ENCODE measurements at regions not wholly inside any gene's neighbourhood (a gene's known extent, or its start where the extent isn't known, plus 50 kb on each side); places are given as distances from the start of the nearest gene placed in this dataset.

- Mint-ChIP-seq H3K4me3 (no peak overlapping the region), H3K27me3 (ENCODE audit: insufficient read depth) (peaks cover 9% of the 10 kb centered on the region), H3K9me3 (no peaks in the 10 kb centered on the region), H3K4me1 (peaks cover 10% of the 10 kb centered on the region), H3K36me3 (ENCODE audit: low read depth) (no peaks in the 10 kb centered on the region), H3K27ac (no peak overlapping the region)
- WGBS, 2 experiments (ENCODE audit: insufficient coverage in 1 of 2, insufficient read length in 1 of 2): 92 to 94% methylated on average over 3 of the region's 3 CpGs
- no peaks in the 10 kb centered on the region for H3K27me3 ChIP-seq (ENCODE audit: control insufficient read depth, insufficient read depth, low read length, poor library complexity, severe bottlenecking)
- no peak overlapping the region for H3K9ac ChIP-seq (ENCODE audit: extremely low read depth, low read length, poor library complexity, severe bottlenecking)
- no peaks in the 10 kb centered on the region for H3K9me3 ChIP-seq (ENCODE audit: control insufficient read depth, low read length)
- H3K4me3 ChIP-seq (ENCODE audit: low read length): no peak overlapping the region
- TF ChIP-seq, protein P1, sequence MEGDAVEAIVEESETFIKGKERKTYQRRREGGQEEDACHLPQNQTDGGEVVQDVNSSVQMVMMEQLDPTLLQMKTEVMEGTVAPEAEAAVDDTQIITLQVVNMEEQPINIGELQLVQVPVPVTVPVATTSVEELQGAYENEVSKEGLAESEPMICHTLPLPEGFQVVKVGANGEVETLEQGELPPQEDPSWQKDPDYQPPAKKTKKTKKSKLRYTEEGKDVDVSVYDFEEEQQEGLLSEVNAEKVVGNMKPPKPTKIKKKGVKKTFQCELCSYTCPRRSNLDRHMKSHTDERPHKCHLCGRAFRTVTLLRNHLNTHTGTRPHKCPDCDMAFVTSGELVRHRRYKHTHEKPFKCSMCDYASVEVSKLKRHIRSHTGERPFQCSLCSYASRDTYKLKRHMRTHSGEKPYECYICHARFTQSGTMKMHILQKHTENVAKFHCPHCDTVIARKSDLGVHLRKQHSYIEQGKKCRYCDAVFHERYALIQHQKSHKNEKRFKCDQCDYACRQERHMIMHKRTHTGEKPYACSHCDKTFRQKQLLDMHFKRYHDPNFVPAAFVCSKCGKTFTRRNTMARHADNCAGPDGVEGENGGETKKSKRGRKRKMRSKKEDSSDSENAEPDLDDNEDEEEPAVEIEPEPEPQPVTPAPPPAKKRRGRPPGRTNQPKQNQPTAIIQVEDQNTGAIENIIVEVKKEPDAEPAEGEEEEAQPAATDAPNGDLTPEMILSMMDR (conservative IDR thresholded peaks at IDR 0.05): no peak
- no peak for DNase-seq
- no peaks in the 10 kb centered on the region for H3K4me1 ChIP-seq (ENCODE audit: control insufficient read depth, insufficient read depth, low read length)
- H3K27ac ChIP-seq (ENCODE audit: low read depth, low read length): no peak overlapping the region
- no peaks in the 10 kb centered on the region for H3K36me3 ChIP-seq (ENCODE audit: control insufficient read depth, insufficient read depth, low read length)
Measured at GRCh38 chr1:90325168-90325567, 330.3 kb downstream of the ZNF326 start.

DNA sequence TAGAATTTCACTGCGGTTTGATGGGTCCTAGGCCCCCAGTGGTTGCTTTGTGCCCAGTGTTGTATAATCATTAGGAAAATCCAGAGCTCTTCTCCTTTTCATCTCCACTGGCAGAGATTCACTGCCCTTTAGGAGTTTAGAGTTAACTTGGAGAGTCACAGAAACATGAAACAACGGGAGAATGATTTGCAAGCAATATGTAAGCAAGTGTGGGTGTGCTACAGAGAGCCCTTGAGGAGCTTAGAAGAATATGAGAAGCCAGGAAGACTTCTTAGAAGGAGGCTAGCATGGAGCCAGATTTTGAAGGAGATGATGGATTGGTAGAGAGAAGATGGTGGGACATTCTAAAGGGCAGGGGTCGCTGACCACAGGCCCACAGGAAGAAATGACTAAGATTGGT lies 327.3 kb downstream of the ZNF326 start:
- no peak for DNase-seq
- Histone ChIP-seq H3K9me3 (ENCODE audit: control insufficient read depth, low read length) (no peaks in the 10 kb centered on the region), H3K27ac (ENCODE audit: low read depth, low read length) (no peak overlapping the region), H3K36me3 (ENCODE audit: control insufficient read depth, insufficient read depth, low read length) (no peaks in the 10 kb centered on the region), H3K9ac (ENCODE audit: extremely low read depth, low read length, poor library complexity, severe bottlenecking) (no peak overlapping the region), H3K4me3 (ENCODE audit: low read length) (no peak overlapping the region), H3K27me3 (ENCODE audit: control insufficient read depth, insufficient read depth, low read length, poor library complexity, severe bottlenecking) (no peaks in the 10 kb centered on the region), H3K4me1 (ENCODE audit: control insufficient read depth, insufficient read depth, low read length) (no peaks in the 10 kb centered on the region)
- no peaks in the 10 kb centered on the region for H3K36me3 Mint-ChIP-seq (ENCODE audit: low read depth)
- H3K9me3 Mint-ChIP-seq: no peaks in the 10 kb centered on the region
- peaks cover under 1% of the 10 kb centered on the region for H3K27me3 Mint-ChIP-seq (ENCODE audit: insufficient read depth)
- peaks cover 10% of the 10 kb centered on the region for H3K4me1 Mint-ChIP-seq
- no peak overlapping the region for H3K27ac Mint-ChIP-seq
- WGBS, 2 experiments (ENCODE audit: insufficient coverage in 1 of 2, insufficient read length in 1 of 2): 89 to 100% methylated on average over 1 to 3 of the region's 3 CpGs
- H3K4me3 Mint-ChIP-seq: no peak overlapping the region
- TF ChIP-seq, protein P1 (conservative IDR thresholded peaks at IDR 0.05): no peak

DNA sequence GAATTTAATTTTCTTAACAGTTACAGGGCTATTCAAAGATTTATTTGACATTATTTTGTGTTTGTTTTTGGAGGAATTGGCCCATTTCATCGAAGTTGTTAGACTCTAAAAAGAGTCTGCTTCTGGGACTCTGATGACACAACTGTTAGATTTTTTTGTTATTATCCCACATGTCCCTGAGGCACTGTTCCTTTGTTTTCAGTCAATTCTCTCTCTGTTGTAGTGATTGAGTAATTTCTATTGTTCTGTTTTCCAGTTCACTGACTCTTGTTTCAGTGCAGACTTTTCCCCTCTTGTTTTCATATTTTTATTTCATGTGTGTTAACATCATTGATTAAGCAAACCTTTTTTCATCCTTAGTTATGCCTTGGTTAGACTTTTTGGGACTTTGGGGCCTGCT lies 325.0 kb downstream of the ZNF326 start:
- Histone ChIP-seq H3K36me3 (ENCODE audit: control insufficient read depth, insufficient read depth, low read length) (no peaks in the 10 kb centered on the region), H3K4me3 (ENCODE audit: low read length) (no peak overlapping the region), H3K27me3 (ENCODE audit: control insufficient read depth, insufficient read depth, low read length, poor library complexity, severe bottlenecking) (no peaks in the 10 kb centered on the region), H3K27ac (ENCODE audit: low read depth, low read length) (no peak overlapping the region), H3K9me3 (ENCODE audit: control insufficient read depth, low read length) (no peaks in the 10 kb centered on the region), H3K9ac (ENCODE audit: extremely low read depth, low read length, poor library complexity, severe bottlenecking) (no peak overlapping the region), H3K4me1 (ENCODE audit: control insufficient read depth, insufficient read depth, low read length) (no peaks in the 10 kb centered on the region)
- H3K9me3 Mint-ChIP-seq: no peaks in the 10 kb centered on the region
- no peaks in the 10 kb centered on the region for H3K27me3 Mint-ChIP-seq (ENCODE audit: insufficient read depth)
- no peak overlapping the region for H3K4me3 Mint-ChIP-seq
- H3K36me3 Mint-ChIP-seq (ENCODE audit: low read depth): no peaks in the 10 kb centered on the region
- 93 to 100% methylated on average over 1 of the region's 1 CpG for WGBS, 2 experiments (ENCODE audit: insufficient coverage in 1 of 2, insufficient read length in 1 of 2)
- no peaks in the 10 kb centered on the region for H3K4me1 Mint-ChIP-seq
- H3K27ac Mint-ChIP-seq: peak overlapping the region; percentile 6
- no peak for DNase-seq
- TF ChIP-seq, protein P1 (conservative IDR thresholded peaks at IDR 0.05): no peak

Measured in endodermal cell (in vitro differentiated cells).